GM13977 (cell line): ENCODE measurements at regions not wholly inside any gene's neighbourhood (a gene's known extent, or its start where the extent isn't known, plus 50 kb on each side); places are given as distances from the start of the nearest gene placed in this dataset.
A peak's percentile ranks its signal among the peaks of the same experiment; 100 is the strongest.

ENCODE experiments used
- DNase-seq: peaks from one replicate; pipeline ENCODE4 v3.0.0; 2012; ENCODE audit warnings: low spot score
- in situ Hi-C: fragments of 300-500 bp; cut with MboI; formaldehyde crosslinking; loops from one replicate; pipeline ENCODE4 v1.12.0; 2022; ENCODE audit warnings: low sequenced_read_pairs, low pct_unique_long_range_greater_than_20kb, mixed read lengths, inconsistent platforms; ENCODE audit not compliant: unreplicated experiment
- TF ChIP-seq, protein P1 (sequence below): IDR thresholded peaks from 2 replicates; pipeline ENCODE4 v1.5.1; 2012; ENCODE audit warnings: mild to moderate bottlenecking, control low read depth; ENCODE audit not compliant: insufficient read depth; ENCODE audit errors: extremely low read depth, missing control alignments

DNA sequence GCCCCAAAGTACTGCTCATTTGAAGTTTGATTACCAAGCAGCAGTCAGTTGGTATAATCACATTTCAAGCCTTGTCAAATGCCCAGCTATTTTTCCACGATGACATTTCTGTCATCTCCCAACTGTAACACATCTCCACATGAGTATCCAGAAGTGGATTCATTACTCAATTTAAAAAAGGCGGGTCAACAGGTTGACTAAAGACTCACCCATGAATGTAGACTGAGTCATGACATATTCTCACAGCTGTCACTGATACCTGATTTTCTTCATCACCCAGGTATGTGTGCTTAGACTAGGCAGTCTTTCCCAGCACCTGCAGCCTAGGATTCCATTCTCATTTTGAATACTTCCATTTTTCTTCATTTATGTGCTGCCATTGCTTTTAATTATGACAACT lies 75.1 kb upstream of the DBX2 start:
- in situ Hi-C loops, result no loop called here
- TF ChIP-seq, protein P1, sequence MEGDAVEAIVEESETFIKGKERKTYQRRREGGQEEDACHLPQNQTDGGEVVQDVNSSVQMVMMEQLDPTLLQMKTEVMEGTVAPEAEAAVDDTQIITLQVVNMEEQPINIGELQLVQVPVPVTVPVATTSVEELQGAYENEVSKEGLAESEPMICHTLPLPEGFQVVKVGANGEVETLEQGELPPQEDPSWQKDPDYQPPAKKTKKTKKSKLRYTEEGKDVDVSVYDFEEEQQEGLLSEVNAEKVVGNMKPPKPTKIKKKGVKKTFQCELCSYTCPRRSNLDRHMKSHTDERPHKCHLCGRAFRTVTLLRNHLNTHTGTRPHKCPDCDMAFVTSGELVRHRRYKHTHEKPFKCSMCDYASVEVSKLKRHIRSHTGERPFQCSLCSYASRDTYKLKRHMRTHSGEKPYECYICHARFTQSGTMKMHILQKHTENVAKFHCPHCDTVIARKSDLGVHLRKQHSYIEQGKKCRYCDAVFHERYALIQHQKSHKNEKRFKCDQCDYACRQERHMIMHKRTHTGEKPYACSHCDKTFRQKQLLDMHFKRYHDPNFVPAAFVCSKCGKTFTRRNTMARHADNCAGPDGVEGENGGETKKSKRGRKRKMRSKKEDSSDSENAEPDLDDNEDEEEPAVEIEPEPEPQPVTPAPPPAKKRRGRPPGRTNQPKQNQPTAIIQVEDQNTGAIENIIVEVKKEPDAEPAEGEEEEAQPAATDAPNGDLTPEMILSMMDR, result no peak
- DNase-seq, result no peak

DNA sequence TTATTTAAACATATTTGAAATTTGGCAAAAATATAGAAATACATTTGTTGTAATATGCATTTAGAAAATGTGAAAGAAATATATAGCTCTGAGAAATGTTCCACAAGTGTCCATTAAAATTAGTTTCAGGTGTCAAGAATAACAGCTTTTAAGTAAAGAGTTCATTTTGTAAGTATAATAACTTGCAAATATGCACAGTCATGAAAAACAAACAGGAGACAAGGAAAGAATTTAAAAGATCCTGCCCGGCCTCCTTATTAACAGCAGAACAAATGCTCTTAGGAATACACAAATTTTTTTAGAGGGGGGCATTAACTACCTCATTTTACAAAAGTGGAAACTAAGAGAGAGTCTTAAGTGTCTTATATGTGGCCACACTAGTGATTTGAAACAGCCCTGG lies 77.7 kb upstream of the DBX2 start:
- no peak for DNase-seq
- in situ Hi-C loops, result no loop called here
- TF ChIP-seq, protein P1, result no peak

DNA sequence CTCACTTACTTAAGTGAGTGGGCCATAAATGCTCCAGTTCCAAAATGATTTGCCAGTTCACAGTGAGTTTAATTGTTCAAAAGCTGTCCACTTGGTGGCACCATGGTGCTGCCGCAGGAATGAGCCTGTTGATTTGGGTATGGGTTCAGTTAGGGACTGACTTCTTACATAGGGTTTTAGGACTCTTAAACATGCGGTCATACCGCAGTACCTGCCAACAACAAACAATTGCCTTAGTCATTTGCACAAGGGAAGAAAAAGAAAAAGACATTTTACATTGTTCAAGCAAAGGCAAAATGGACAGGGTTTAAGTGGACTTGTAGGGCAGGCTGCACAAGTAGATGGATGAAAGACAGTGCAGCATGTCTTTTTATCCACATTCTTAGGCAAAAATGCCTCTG lies 80.0 kb upstream of the DBX2 start:
- in situ Hi-C loops, result no loop called here
- TF ChIP-seq, protein P1, result peak; percentile 76
- DNase-seq, result peak; percentile 58

DNA sequence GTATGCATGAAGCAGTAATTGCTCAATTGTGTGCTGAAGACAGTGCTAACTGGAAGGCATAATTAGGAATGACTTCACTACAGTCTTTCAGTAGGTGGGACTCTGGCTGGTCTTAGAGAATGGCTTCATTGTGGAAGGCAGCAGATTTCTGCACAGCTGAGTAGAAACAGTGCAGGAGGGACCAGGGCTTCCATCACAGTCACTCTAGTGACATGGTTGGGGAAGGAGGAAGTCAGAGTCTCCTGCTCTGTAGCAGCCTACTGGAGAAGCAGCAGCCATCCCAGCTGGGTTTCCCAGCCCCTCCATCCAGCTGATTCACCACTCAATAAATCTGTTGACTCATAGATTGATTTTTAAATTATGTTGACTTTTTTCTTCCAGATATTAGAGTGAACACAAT lies 80.6 kb upstream of the DBX2 start:
- DNase-seq, result no peak
- in situ Hi-C loops, result no loop called here
- TF ChIP-seq, protein P1, result no peak

DNA sequence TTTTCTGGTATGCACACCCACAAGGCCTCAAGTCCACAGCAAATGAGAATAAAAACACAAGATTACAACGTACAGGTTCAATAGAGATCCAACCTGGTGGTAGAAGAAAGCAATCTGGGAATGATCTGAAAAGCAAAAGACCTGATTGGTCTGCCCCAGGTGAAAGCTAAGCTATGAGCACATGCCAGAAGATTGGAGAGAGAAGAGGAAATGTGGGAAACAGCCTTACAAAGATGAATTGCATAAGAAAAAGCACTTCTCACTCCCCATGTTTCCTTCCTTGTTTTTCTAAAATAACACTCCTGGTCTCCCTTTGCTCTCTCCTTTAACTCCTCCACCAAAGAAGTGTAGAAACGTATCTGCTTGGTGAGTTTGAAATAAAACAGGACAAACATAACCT lies 77.3 kb upstream of the ANO6 start:
- DNase-seq, result no peak
- in situ Hi-C loops, result no loop called here
- TF ChIP-seq, protein P1, result no peak

DNA sequence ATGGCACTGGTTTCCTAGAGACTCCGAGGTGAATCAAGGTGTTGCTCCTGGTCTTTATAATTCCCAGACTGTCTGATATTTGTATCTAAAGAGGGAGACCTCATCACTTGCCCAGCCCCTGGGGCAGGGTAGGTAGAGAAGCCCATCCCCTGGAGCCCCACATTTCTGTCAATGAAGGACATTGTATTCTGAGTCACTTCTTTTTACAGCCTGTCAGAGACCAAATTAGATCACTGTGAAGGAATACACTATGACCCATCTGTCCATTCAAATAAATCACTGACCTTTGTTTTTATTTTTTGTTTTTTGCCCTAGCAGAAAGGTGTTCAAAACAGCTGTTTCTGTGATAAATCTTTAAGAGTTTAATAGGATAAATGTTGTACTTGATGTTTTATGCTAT lies 67.9 kb upstream of the ANO6 start:
- in situ Hi-C loops, result no loop called here
- TF ChIP-seq, protein P1, result no peak
- DNase-seq, result no peak

DNA sequence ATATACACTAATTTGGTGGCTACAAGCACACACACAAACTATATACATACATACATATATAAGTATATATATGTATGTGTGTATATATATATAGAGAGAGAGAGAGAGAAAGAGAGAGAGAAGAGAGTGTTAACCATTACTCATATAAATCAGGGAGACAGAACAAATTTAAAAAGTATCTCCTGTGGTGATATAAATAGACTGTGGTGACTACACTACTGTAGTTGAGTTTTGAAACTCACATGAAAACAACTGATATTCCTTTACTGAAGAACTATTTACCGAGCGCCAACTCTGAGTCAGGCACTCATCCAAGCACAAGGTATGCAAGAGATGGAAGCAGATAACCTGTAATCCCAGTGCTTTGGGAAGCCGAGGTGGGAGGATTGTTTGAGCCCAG lies 67.3 kb upstream of the ANO6 start:
- TF ChIP-seq, protein P1, result no peak
- DNase-seq, result no peak

More for the DNA sequence above, 67.3 kb upstream of the ANO6 start:
- in situ Hi-C loops, result no loop called here
